ENCODE measurements at regions not wholly inside any gene's neighbourhood (a gene's known extent, or its start where the extent isn't known, plus 50 kb on each side); places are given as distances from the start of the nearest gene placed in this dataset.

- no peak overlapping the region for H4K91ac ChIP-seq (ENCODE audit: insufficient read length, low read depth, low read length)
- H2BK15ac ChIP-seq (ENCODE audit: low read depth, low read length), result no peak overlapping the region
- H4K5ac ChIP-seq (ENCODE audit: insufficient read length, low read depth, low read length), result no peak overlapping the region
- H3K56ac ChIP-seq (ENCODE audit: insufficient read length, low read depth, low read length), result no peak overlapping the region
- Mint-ChIP-seq H3K9me3 (peaks cover 25 to 31% of the 10 kb centered on the region in 2 experiments), H3K4me1 (no peaks in the 10 kb centered on the region), H3K36me3 (ENCODE audit: insufficient read depth in 1 of 3, low read depth in 3 of 3) (peaks cover 4 to 26% (median 10%) of the 10 kb centered on the region in 3 experiments; a peak in 6 of 7 replicates), H3K27me3 (ENCODE audit: low read depth) (no peaks in the 10 kb centered on the region), H3K27ac (no peak overlapping the region), H3K4me3 (no peak overlapping the region)
- no peak overlapping the region for H2AFZ ChIP-seq (ENCODE audit: low read length)
- H4K8ac ChIP-seq (replicated peaks; ENCODE audit: insufficient read length, low read depth, low read length), result no peak overlapping the region
- H3K23me2 ChIP-seq (ENCODE audit: insufficient read length, low read depth, low read length, poor library complexity, severe bottlenecking), result no peaks in the 10 kb centered on the region
- no peak overlapping the region for H3K4ac ChIP-seq (ENCODE audit: low read depth, low read length)
- TF ChIP-seq, protein P1, sequence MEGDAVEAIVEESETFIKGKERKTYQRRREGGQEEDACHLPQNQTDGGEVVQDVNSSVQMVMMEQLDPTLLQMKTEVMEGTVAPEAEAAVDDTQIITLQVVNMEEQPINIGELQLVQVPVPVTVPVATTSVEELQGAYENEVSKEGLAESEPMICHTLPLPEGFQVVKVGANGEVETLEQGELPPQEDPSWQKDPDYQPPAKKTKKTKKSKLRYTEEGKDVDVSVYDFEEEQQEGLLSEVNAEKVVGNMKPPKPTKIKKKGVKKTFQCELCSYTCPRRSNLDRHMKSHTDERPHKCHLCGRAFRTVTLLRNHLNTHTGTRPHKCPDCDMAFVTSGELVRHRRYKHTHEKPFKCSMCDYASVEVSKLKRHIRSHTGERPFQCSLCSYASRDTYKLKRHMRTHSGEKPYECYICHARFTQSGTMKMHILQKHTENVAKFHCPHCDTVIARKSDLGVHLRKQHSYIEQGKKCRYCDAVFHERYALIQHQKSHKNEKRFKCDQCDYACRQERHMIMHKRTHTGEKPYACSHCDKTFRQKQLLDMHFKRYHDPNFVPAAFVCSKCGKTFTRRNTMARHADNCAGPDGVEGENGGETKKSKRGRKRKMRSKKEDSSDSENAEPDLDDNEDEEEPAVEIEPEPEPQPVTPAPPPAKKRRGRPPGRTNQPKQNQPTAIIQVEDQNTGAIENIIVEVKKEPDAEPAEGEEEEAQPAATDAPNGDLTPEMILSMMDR (conservative IDR thresholded peaks at IDR 0.05), result no peak
- no peak overlapping the region for H3K14ac ChIP-seq (ENCODE audit: insufficient read depth, low read length)
- no peak overlapping the region for H3K23ac ChIP-seq (ENCODE audit: insufficient read length, low read depth, low read length)
- no peak overlapping the region for H2BK5ac ChIP-seq (ENCODE audit: insufficient read length, low read length)
- H3K4me1 ChIP-seq (ENCODE audit: insufficient read depth, low read length), result no peaks in the 10 kb centered on the region
- no peak overlapping the region for H2AK5ac ChIP-seq (ENCODE audit: insufficient read length, low read length)
- H3K27ac ChIP-seq (ENCODE audit: insufficient read length, low read depth, low read length), result no peak overlapping the region
- H3K9me3 ChIP-seq (ENCODE audit: control insufficient read depth, low read depth, low read length), result no peaks in the 10 kb centered on the region
- H3K9ac ChIP-seq (ENCODE audit: extremely low read depth, insufficient read length, low read length), result no peak overlapping the region
- no peak overlapping the region for H3K18ac ChIP-seq (ENCODE audit: insufficient read length, low read depth, low read length)
- H3K79me2 ChIP-seq (ENCODE audit: insufficient read depth, low read length), result no peaks in the 10 kb centered on the region
- H2BK120ac ChIP-seq (ENCODE audit: low read depth, low read length, poor library complexity, severe bottlenecking), result no peak overlapping the region
- H2BK20ac ChIP-seq (ENCODE audit: low read depth, low read length, poor library complexity, severe bottlenecking), result no peak overlapping the region
- no CpG with 5 or more reads among the region's 1 CpG for WGBS (ENCODE audit: extremely low coverage, insufficient read length, low lambda C conversion rate)
- no peaks in the 10 kb centered on the region for H3K79me1 ChIP-seq (ENCODE audit: insufficient read depth, low read depth, low read length, poor library complexity, severe bottlenecking)
- no peak overlapping the region for H3K4me2 ChIP-seq (ENCODE audit: insufficient read depth, insufficient read length, low read length)
- no peak overlapping the region for H2BK12ac ChIP-seq (ENCODE audit: insufficient read length, low read depth, low read length)
- no peak for DNase-seq
- no peaks in the 10 kb centered on the region for H3K27me3 ChIP-seq (ENCODE audit: insufficient read depth, low read length)
- no peaks in the 10 kb centered on the region for H4K20me1 ChIP-seq (ENCODE audit: control insufficient read depth, insufficient read depth, insufficient read length)
- no peak overlapping the region for H3T11ph ChIP-seq (ENCODE audit: low read length)
Measured at GRCh38 chr11:15677181-15677580, 562.5 kb downstream of the INSC start.

Measured in H9 (cell line).